GM12874 (cell line): ENCODE measurements at regions not wholly inside any gene's neighbourhood (a gene's known extent, or its start where the extent isn't known, plus 50 kb on each side); places are given as distances from the start of the nearest gene placed in this dataset.

ENCODE experiments used
- TF ChIP-seq, protein P1 (sequence below): IDR thresholded peaks from 2 replicates; pipeline ENCODE4 v1.5.1; 2011; ENCODE audit warnings: low read depth, mild to moderate bottlenecking, control low read depth, low read length, moderate library complexity; ENCODE audit not compliant: insufficient read depth

DNA sequence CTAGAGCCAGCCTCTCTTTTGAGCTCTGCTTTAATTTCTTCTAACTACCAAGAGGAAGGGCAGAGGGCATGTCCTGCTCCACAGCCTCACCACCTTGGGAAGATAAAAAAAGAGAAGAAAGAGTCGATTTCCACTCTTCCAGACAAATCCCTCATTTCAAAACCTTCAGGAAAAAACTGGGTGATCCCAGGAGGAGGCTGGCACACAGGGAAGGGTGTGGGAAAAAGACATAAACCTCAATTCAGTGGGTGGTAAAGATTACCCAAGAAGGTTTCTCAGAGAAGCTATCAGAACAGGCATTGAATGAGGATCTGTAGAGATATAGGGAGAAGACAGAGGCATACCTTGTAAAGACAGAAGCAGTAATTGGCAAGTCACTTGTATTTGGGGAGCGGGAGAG is 79.9 kb upstream of the CRHR1 start:
- TF ChIP-seq, protein P1, sequence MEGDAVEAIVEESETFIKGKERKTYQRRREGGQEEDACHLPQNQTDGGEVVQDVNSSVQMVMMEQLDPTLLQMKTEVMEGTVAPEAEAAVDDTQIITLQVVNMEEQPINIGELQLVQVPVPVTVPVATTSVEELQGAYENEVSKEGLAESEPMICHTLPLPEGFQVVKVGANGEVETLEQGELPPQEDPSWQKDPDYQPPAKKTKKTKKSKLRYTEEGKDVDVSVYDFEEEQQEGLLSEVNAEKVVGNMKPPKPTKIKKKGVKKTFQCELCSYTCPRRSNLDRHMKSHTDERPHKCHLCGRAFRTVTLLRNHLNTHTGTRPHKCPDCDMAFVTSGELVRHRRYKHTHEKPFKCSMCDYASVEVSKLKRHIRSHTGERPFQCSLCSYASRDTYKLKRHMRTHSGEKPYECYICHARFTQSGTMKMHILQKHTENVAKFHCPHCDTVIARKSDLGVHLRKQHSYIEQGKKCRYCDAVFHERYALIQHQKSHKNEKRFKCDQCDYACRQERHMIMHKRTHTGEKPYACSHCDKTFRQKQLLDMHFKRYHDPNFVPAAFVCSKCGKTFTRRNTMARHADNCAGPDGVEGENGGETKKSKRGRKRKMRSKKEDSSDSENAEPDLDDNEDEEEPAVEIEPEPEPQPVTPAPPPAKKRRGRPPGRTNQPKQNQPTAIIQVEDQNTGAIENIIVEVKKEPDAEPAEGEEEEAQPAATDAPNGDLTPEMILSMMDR: no peak

DNA sequence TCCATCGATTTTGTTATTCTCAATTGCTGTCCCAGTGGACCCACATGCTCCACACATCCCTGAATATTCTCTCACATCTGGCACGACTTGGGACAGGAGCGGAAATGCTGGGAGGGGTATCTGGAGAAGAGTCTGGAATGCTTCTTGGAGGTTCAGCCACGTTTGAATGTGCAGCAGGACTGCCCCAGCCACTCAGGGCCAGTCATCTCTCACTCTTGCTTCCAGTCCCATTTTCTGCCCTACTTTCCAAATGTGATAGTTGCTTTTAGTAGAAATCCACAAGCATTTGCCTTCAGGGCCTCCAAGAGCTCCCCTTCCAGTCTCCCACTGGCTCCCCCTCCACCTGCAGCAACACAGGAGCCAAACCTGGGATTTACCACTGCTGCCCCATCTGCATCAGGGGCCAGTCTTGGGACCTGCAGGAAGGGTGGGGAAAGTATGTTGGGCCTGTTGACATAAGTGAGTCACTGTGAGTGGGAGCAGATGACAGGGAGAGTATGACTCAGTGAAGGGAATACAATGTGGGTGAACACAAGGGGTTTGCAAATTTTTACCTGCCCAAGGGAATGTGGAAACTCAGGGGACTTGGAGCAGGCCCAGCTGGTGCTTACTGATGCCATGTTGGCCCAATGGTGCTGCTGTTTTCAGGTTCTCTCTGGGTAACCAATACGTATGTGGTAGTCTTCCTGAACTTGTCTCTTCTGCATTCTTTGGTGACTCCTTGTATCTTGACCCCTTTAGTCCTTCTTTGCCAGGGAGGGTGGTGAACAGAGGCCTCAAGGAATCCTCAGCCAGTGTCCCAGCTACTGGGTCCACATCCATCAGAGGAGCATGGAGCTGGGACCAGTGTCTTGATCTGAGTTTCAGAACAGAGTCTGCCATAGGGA is 78.8 kb upstream of the CRHR1 start:
- TF ChIP-seq, protein P1: no peak

DNA sequence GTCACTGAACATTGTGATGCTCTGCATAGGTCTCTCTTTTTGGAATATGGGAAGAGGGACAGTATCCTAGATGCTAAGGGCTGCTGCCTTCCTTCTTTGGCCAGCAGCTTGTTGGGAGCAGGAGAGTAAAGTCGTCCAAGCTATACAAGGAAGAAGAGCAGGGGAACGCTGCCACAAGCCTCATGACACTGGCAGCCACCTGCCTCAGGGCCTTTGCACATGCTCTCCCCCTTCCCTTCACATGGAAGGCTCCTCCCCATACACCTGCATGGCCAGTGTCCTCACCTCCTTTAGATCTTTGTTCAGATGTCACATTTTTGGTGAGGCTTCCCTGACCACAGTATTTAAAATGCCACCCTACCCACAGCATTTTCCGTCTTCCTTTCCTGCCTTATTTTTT is 78.1 kb upstream of the CRHR1 start:
- TF ChIP-seq, protein P1: no peak

DNA sequence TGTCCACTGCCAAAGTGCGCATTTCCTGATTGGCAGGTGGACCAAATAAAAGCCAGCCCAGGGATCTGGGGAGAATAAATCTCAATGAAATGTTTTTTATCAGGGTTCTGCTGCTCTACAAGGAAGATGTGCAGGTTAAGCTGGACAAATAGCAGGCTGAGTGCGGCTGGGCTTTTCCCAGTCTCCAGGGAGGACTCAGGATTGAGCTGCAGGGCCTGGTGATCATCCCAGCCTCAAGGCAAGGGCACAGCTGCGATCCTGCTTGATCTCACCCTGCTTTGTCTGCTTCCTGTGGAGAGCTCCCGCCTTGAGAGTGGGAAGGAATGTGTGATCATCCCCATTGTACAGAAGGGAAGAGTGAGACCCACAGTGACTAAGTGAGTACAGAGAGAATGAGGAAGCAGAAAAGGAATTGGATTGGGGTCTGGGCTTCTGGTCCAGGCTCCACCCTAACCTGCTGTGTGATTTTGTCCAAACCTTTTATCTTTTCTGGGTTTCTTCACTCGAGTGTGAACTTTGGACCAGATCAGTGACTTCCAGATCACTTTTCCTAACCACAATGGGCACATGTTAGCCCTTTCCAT is 75.3 kb upstream of the CRHR1 start:
- TF ChIP-seq, protein P1: no peak

DNA sequence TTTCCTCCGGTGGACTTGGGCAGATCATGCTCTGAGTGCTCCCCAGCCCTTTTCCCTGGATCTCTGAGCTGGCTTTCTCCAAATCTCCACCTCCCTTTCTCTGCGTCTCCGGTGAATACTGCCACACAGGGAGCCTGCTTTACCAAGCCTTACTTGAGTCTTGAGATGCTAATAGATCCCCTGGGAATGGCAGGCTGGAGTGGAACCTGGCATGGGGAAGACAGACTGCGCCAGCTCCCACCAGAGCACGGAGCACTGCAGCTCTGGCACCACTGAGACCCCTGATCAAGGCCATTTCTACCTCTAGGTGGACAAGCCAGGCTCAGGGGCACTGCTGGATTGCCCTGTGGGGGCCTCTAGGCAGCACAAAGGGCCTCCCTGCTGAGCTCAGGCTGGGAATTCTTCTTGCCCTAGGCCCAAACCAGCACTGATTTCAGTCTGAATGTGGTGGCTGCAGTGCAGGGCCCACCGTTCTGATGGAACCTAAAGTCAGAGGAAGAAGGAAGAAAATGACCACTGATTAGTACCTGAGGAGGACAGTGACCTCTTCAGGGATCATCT is 74.3 kb upstream of the CRHR1 start:
- TF ChIP-seq, protein P1: no peak

GRCh38 chr17:45715787-45716186 is 68.3 kb upstream of the CRHR1 start:
- TF ChIP-seq, protein P1: no peak

DNA sequence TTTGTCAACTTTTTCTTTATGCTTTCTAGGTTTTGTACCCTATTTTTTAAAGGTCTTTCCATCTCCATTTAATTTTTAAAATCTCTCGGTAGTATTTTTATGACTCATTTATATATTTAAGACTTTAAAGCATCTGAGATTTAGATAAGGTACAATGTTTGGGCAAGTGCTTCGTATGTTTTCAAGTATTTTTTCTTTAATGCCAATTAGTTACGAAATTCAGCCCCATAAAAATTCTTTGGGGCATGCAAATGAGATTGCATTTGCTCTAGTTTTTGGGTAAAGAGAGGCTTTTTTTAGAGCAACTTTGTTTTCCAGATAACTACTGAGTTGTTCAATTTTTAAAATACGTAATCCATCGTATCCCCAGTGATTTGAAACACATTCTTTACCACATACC is 65.3 kb upstream of the CRHR1 start:
- TF ChIP-seq, protein P1: no peak
